Stimulated activated CD4-positive, alpha-beta T cell treated with anti-CD3 and anti-CD28 coated beads, TNF-alpha, amount 100 ng/mL, for 4 hours (primary cell): ENCODE measurements at regions not wholly inside any gene's neighbourhood (a gene's known extent, or its start where the extent isn't known, plus 50 kb on each side); places are given as distances from the start of the nearest gene placed in this dataset.

Experiments
- DNase-seq, 3 experiments: peaks; one replicate each; pipeline ENCODE4 v3.0.0-alpha.2; 2020; ENCODE audit warnings: low read depth in 3 of 3

- DNase-seq: no peak
Measured at GRCh38 chr4:138925495-138925894, 90.1 kb upstream of the NOCT start.

DNA sequence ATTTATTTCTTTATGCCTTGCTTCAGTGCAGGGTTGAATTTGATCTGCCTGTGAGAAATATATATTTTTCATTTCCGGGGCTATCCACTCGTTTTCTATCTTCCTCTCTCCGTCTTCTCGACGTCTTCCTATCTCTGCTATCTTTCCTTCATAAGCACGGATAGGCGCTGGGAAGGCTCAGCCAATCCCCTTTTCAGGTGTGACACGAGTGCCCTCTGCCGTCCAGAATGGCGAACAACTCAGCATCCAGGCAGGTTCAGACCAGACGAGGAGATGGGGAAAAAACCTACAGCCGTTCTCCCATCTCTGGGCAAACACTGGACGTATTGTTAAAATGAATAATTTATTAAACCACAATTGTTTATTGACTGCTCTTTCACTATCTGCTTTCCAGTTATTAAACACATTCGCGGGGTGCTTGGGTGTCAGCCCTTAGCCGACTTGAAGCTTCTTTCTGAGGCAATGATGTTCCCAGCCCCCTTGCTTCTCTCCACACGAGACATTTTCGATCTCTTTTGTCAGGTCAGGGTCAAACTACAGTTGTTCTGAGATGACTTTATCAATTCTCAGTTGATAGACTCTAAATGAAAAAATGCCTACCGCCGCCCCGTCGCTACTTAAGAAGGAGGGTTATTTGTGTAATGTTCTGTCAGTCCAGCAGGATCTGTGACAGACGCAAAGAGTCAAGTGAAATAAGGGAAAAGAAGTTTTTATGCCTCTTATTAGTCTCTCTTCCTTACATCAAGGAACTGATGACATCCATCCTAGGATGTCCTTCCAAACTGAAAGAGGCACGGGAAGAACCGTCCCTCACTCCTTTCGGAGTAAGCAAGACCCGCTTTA lies 96.3 kb upstream of the NOCT start:
- peak; percentile 7 to 14 (median 13) for DNase-seq

DNA sequence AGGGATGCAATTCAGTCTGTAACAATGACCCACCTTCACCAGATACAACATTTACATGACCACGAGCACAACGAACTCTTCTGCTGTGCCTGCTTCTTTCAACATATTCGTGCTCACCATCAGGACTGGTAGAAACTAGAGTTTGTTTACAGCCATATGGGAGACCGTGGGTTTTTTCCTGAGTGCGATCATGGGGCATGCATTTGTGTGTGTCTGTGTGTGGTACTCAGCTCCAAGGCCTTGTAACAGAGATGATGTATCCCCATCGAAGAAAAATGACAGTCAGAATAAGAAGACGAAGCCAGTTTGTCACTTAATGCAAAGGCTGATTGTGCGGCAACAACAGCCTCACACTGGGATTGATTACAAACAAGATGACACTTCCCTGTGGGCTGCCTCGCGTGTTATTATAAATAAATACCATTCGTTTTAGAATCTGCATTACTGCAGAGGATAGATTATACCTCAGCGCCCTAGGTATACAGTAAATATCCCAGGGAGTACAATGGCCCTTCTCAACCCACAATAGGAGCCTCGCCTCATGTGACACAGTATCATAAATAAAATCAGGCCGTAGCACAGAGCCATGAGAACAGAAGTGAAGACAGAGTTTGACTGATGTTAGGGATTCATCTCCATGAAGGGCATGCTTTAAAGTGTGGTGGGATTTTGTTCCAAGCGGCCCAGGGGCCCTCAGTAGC lies 97.3 kb upstream of the NOCT start:
- DNase-seq: no peak

- DNase-seq: no peak
Measured at GRCh38 chr4:138916763-138917162, 98.8 kb upstream of the NOCT start.

GRCh38 chr4:138915756-138916155 lies 99.8 kb upstream of the NOCT start:
- no peak for DNase-seq

- no peak for DNase-seq
Measured at GRCh38 chr4:138912704-138913340, 102.8 kb upstream of the NOCT start.

GRCh38 chr4:138911909-138912703 lies 103.5 kb upstream of the NOCT start:
- DNase-seq: no peak

- no peak for DNase-seq
Measured at GRCh38 chr4:138910914-138911336, 104.7 kb upstream of the NOCT start.

DNA sequence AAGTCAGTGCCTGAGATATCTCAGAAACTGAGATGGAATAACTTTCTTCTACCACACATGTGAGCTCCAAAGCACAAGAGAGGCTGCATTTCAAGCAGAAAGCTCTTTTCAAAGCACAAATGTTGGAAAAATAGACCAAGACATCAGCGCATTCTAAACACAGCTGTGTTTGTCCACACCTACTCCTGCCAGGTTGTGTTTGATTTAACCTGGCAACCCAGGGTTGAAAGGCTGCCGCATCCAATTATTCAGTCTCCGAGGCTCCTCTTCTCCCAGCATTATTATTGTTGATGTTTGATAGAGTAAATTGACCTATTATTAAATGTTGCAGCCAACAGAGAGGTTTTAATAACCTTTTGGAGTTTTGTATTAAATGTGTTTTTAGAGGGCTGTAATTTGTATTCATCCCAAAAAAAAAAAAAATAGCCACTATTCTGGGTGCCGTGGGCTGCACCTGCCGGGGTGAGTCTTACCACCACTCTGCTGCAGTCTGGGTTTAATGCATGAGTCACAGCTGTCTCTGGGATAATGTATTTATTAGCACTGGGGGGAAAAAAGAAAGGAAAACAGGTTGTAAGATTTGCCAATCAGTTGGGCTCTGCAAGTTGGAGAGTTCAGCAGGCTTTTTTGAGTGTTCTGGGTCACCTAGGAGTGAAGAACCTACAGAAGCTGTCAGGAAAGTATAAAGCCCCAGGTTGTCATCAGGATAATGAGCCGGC lies 105.2 kb upstream of the NOCT start:
- DNase-seq: no peak

DNA sequence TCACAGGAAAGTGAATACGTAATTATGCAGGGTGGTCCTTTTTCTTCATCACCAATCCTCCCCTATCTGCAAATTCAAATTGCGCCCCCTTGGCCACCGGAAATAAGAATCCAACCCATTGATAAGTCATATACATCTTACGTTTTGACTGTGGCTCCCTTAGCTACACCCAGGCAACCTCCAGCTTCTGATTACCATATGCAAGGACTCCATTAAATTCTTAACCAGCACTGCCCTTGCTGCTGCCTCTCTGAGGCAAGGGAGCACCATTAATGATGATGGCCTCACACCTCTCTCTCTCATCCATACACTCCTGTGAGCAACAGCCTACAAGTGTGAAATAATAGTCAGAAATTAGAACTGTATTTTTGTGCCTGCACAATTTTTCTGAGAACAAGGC lies 106.0 kb upstream of the NOCT start:
- DNase-seq: no peak

DNA sequence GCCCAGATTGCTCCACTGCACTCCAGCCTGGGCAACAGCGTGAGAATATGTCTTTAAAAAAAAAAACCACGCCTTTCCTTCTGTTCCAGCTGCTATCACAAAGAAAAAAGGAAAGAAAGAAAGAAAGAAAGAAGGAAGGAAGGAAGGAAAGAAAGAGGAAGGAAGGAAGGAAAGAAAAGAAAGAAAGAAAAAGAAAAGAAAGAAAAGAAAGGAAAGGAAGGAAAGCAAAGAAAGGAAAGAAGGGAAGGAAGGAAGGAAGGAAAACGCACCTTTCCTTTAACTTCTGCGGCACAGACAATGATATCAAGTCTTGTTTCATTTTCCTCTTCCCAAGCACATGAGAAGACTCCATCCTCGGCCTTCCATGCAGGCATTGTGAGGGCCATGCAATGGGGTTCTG lies 107.4 kb upstream of the NOCT start:
- DNase-seq: no peak

DNA sequence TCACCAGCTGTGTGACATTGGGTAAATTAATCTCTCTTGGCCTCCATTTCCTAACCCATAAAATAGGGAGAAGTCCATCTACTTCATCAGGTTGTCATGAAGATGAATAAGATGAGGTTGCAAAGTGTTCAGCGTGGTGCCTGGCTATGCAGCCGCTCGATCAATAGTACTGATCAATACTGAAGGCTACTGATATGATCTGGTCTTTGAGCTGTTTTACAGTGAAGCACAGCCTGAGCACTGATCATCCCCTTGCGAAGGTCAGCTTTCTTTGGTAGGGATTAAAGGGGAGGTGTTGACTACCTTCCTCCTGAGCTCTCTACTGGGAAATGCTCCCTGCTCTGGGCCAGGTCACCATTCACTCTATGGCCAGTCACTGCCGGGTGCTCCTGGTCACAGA lies 108.4 kb upstream of the NOCT start:
- no peak for DNase-seq

DNA sequence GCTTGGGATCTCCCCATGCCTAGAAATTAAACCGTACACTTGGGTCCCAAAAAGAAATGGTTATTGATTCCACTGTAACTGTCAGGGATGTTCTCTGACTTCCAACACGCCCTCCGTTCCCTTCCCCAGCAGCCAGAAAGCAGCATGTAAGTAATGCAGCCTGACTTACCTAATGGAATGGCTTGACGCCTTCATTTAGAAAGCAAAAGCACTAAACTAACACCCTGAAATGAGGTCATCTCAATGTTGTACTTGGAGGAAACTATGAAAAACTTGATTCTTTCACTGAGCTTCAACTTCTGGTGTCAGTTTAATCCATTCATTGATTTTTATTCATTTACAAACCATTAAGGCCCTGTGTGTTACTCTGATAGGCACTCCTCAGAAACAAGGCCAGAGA lies 110.8 kb upstream of the NOCT start:
- DNase-seq: no peak

GRCh38 chr4:138903185-138903584 lies 112.4 kb upstream of the NOCT start:
- DNase-seq: no peak

- no peak for DNase-seq
Measured at GRCh38 chr4:138902705-138903104, 112.9 kb upstream of the NOCT start.

DNA sequence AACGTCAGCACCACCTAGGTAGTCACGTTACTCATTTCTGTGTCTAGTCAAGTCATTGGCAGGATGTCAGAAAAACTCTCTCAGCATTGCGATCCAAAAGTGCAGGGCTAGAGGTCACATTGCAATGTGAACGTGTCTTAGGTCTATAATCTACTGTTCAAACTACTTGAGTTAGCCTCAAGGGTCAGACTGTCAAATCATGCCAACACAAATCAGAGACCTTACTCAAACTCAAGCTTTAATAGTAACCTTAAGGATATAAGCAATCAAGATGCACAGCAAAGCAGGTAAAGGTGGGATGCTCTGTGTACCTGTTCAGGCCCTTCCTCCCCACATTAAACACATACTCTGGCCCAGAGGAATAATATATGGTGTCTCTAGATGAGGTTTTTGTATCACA lies 114.4 kb upstream of the NOCT start:
- no peak for DNase-seq

GRCh38 chr4:138899999-138900398 lies 115.6 kb upstream of the NOCT start:
- no peak for DNase-seq

DNA sequence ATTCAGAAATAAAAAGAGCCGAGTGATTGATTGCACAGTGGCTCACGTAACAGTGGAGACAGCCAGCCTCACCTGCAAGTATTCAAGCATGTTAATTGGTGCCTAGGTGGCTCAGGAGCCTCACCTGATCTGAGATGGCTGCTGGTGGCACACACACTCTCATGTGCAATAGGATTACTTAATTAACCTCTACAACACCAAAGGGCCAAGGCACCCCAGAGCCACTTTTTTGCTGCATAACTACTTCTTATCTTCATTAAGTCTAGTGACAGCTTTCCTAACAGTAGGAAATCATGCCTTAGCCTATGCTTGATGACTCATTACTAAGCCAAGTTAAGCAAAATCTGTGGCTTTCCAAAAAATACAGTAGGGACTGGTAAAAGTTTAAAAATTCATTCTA lies 117.3 kb upstream of the NOCT start:
- no peak for DNase-seq

GRCh38 chr4:138897811-138898226 lies 117.8 kb upstream of the NOCT start:
- no peak for DNase-seq

DNA sequence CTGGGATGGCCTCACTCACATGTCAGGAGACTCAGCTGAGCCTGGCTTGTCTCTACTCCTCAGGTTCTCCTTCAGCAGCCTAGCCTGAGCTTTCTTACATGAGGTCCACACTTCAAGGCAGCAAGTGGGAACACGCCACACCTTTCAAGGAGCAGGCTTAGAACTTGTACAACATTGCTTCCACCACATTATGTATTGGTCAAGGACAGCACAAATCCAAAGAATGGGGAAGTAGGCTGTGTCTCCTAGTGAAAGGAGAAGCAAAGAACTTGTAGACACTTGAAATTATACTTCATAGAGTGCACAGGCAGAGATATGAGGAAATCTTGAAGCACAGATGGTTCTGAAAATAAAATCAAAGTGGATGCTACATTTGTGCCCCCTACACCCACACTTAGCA lies 120.9 kb upstream of the NOCT start:
- no peak for DNase-seq

GRCh38 chr4:138894011-138894410 lies 121.6 kb upstream of the NOCT start:
- no peak for DNase-seq
